Body of pancreas (tissue), 4 donors: ENCODE measurements at regions not wholly inside any gene's neighbourhood (a gene's known extent, or its start where the extent isn't known, plus 50 kb on each side); places are given as distances from the start of the nearest gene placed in this dataset.

Experiments used
- ATAC-seq: fragments of 150-250 bp; one replicate; pipeline ENCODE4 v1.9.1; 2016
- DNase-seq, 4 donors: peaks; one replicate each; pipeline ENCODE4 v3.0.0-alpha.2; 2019
- H3K27ac ChIP-seq, 4 donors: fragments of 200-600 bp; sonication (generic); 1 replicate in 3 of 4; 2 replicates in 1 of 4; pipeline versions ENCODE4 v1.5.1 to v1.6.1; 2016 to 2019; ENCODE audit warnings: mild to moderate bottlenecking in 1 of 4, mixed read lengths in 1 of 4, moderate library complexity in 1 of 4
- H3K27me3 ChIP-seq, 2 donors: fragments of 200-600 bp; sonication (generic); one replicate each; pipeline ENCODE4 v1.6.0; 2016; ENCODE audit warnings: mild to moderate bottlenecking in 1 of 2
- H3K36me3 ChIP-seq, 2 donors: fragments of 200-600 bp; sonication (generic); replicated peaks in 1 of 2; 2 replicates each; pipeline ENCODE4 v1.5.1; 2016; ENCODE audit warnings: low read depth in 2 of 2; ENCODE audit not compliant: insufficient read depth in 1 of 2
- H3K4me1 ChIP-seq: fragments of 200-600 bp; sonication (generic); one replicate; pipeline ENCODE4 v1.6.0; 2016
- H3K4me3 ChIP-seq, 2 donors: fragments of 200-600 bp; sonication (generic); 1 replicate in 1 of 2; 2 replicates in 1 of 2; pipeline ENCODE4 v1.5.1; 2016 to 2019
- H3K9me3 ChIP-seq, 3 donors: fragments of 200-600 bp; sonication (generic); 1 replicate in 2 of 3; 2 replicates in 1 of 3; pipeline ENCODE4 v1.5.1; 2016
- POLR2A ChIP-seq, 3 donors: fragments of 450-650 bp; IDR thresholded peaks; one replicate each; pipeline ENCODE4 v1.6.1; 2016; ENCODE audit warnings: antibody characterized with exemption in 3 of 3, mild to moderate bottlenecking in 2 of 3
- WGBS, 2 donors: methylation state at CpG; one replicate each; pipeline ENCODE4 v1.1.5; 2017; 5-methylcytosine and 5-hydroxymethylcytosine counted together
- intact Hi-C: fragments of 100-400 bp; cut with DNase I; formaldehyde crosslinking; loops from one replicate; pipeline ENCODE4 v1.15.1; 2023
- TF ChIP-seq, protein P1 (sequence below), 7 experiments: fragments of 450-650 bp in 4 of 7; fragments of 200-600 bp in 3 of 7; sonication (generic) in 3 of 7; IDR thresholded peaks; one replicate each; pipeline ENCODE4 v1.5.1; 2016 to 2019; ENCODE audit warnings: antibody characterized with exemption in 7 of 7

DNA sequence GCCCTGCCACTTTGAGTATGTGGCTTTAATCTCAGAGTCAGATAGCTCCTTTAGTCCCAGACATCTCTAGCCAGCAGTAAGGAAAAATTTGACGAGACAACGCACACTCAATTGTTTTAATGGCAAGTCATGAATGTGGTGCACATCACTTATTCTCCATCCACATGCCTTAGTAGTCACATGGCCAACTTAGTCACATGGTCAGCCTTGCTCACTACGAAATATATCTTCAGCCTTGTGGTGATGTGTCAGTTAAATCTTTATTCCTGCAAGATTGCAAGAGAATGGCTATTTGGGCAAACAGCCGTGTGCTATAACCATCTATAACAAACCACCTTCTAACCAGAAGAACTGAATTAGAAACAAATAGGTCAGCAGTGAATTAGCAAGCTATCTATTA lies 871.1 kb upstream of the CELF2 start:
- ATAC-seq: no peak
- intact Hi-C loops: no loop called here
- Histone ChIP-seq H3K36me3 (no peaks in the 10 kb centered on the region), H3K4me3 (no peak overlapping the region), H3K9me3 (no peaks in the 10 kb centered on the region), H3K27me3 (no peaks in the 10 kb centered on the region), H3K27ac (no peak overlapping the region), H3K4me1 (no peaks in the 10 kb centered on the region)
- no peak for TF ChIP-seq POLR2A (IDR thresholded peaks at IDR 0.05)
- TF ChIP-seq, protein P1, sequence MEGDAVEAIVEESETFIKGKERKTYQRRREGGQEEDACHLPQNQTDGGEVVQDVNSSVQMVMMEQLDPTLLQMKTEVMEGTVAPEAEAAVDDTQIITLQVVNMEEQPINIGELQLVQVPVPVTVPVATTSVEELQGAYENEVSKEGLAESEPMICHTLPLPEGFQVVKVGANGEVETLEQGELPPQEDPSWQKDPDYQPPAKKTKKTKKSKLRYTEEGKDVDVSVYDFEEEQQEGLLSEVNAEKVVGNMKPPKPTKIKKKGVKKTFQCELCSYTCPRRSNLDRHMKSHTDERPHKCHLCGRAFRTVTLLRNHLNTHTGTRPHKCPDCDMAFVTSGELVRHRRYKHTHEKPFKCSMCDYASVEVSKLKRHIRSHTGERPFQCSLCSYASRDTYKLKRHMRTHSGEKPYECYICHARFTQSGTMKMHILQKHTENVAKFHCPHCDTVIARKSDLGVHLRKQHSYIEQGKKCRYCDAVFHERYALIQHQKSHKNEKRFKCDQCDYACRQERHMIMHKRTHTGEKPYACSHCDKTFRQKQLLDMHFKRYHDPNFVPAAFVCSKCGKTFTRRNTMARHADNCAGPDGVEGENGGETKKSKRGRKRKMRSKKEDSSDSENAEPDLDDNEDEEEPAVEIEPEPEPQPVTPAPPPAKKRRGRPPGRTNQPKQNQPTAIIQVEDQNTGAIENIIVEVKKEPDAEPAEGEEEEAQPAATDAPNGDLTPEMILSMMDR (IDR thresholded peaks at IDR 0.05): no peak
- no peak for DNase-seq
- WGBS, 2 donors: 65 to 70% methylated on average over 4 of the region's 4 CpGs

DNA sequence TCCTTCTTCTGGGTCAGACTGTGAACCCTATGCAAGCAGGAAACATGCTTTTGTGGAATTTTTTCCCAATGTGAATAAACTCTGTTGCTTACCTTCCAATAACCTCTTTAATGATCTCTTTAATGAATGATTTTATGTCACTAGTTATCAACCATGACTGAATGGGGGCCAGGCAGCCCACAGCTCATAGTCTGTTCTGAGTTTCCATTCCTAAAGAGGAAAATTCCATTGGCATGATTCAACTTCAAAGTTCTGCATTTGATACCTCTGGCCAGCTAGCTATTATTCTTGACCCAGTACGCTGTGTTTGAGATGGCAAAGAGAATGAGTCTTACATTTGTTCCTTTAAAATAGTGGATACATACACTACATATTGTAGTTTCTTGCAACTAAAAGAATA lies 867.8 kb upstream of the CELF2 start:
- no peaks in the 10 kb centered on the region for H3K9me3 ChIP-seq
- WGBS, 2 donors: 39 to 57% methylated on average over 1 of the region's 1 CpG
- DNase-seq: no peak
- intact Hi-C loops: no loop called here
- H3K27me3 ChIP-seq: no peaks in the 10 kb centered on the region
- no peak overlapping the region for H3K27ac ChIP-seq
- no peak overlapping the region for H3K4me3 ChIP-seq
- H3K4me1 ChIP-seq: no peaks in the 10 kb centered on the region
- no peaks in the 10 kb centered on the region for H3K36me3 ChIP-seq
- TF ChIP-seq POLR2A (IDR thresholded peaks at IDR 0.05): no peak
- TF ChIP-seq, protein P1 (IDR thresholded peaks at IDR 0.05): no peak
- ATAC-seq: no peak

DNA sequence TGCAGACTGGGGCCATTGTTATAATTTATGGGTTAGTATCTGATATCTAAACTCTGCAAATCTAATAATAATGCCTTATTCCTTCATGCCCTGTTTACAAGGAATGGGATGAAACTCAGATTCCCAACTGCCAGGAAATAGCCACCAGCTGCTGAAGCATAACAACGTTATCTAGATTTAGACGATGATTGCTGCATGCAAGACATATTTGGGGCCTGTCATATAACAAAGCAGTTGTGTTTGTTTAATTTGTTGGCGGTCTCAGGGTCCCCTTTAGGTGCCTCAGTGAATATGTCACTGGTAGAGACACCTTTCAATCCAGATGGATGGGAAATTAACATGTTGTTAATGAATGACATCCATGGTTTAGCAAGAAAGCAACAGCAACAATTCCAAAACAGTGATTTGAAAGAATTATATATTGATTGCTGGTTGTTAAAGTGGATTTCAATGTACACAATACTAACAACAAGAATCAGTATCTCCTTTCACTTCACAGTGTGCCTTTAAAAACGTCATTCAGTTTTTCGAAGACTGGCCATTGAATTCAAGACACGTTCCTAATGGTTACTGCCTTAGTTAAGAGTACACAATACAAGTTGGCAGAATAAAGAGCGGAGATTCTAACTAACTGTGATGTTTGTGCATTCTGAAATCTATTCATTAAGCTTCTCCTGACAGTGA lies 860.6 kb upstream of the CELF2 start:
- DNase-seq: no peak
- Histone ChIP-seq H3K36me3 (no peaks in the 10 kb centered on the region), H3K4me3 (no peak overlapping the region), H3K27ac (no peak overlapping the region), H3K9me3 (no peaks in the 10 kb centered on the region), H3K4me1 (no peaks in the 10 kb centered on the region), H3K27me3 (no peaks in the 10 kb centered on the region)
- WGBS, 2 donors: 37 to 40% methylated on average over 7 of the region's 7 CpGs
- TF ChIP-seq, protein P1 (IDR thresholded peaks at IDR 0.05): no peak
- TF ChIP-seq POLR2A (IDR thresholded peaks at IDR 0.05): no peak
- intact Hi-C loops: no loop called here
- no peak for ATAC-seq

DNA sequence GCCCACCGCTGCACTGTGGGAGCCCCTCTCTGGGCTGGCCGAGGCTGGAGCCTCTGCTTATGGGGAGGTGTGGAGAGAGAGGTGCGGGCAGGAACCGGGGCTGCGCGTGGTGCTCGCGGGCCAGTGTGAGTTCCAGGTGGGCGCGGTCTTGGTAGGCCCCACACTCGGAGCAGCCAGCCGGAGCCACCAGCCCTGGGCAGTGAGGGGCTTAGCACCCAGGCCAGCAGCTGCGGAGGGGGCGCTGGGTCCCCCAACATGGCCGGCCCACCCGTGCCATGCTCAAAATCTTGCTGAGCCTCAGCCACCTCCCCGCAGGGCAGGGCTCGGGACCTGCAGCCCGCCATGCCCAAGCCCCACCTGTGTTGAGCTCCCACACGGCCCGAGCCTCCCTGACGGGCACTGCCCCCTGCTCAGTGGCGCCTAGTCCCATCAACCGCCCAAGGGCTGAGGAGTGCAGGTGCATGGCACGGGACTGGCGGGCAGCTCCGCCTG lies 856.8 kb upstream of the CELF2 start:
- TF ChIP-seq, protein P1 (IDR thresholded peaks at IDR 0.05): no peak
- no peak for TF ChIP-seq POLR2A (IDR thresholded peaks at IDR 0.05)
- ATAC-seq (no peak), DNase-seq (no peak)
- Histone ChIP-seq H3K4me3 (no peak overlapping the region), H3K27ac (no peak overlapping the region), H3K36me3 (no peaks in the 10 kb centered on the region), H3K4me1 (no peaks in the 10 kb centered on the region), H3K9me3 (no peaks in the 10 kb centered on the region), H3K27me3 (no peaks in the 10 kb centered on the region)
- WGBS, 2 donors: 75 to 91% methylated on average over 7 to 23 of the region's 27 CpGs
- intact Hi-C loops: no loop called here

DNA sequence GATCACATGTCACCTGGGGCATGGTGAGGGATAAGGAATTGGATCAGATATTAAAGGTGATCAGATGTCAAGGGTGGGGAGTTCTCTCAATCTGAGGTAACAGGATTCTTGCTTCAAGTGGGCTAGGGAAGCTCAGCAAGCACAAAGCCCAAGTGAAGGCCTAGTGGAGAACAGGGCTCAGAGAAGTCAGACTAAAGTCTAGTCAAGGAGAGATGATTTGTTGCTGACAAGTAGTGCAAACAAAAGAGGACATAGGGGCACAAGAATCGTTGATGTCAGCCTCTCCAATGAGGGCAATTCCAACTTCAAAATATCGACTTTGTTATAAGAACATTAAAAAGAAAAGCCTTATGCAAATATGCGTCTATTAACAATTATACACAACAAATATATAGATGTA lies 852.8 kb upstream of the CELF2 start:
- no peak overlapping the region for H3K27ac ChIP-seq
- H3K4me1 ChIP-seq: no peaks in the 10 kb centered on the region
- 48 to 58% methylated on average over 3 of the region's 3 CpGs for WGBS, 2 donors
- no peaks in the 10 kb centered on the region for H3K27me3 ChIP-seq
- ATAC-seq: no peak
- DNase-seq: no peak
- H3K9me3 ChIP-seq: no peaks in the 10 kb centered on the region
- intact Hi-C loops: no loop called here
- no peak overlapping the region for H3K4me3 ChIP-seq
- TF ChIP-seq, protein P1 (IDR thresholded peaks at IDR 0.05): no peak
- TF ChIP-seq POLR2A (IDR thresholded peaks at IDR 0.05): no peak
- H3K36me3 ChIP-seq: no peaks in the 10 kb centered on the region
